ENCODE measurements at regions not wholly inside any gene's neighbourhood (a gene's known extent, or its start where the extent isn't known, plus 50 kb on each side); places are given as distances from the start of the nearest gene placed in this dataset.

GRCh38 chr5:5678909-5679308 is 256.4 kb downstream of the ICE1 start:
- H3K4me1 ChIP-seq (ENCODE audit: control insufficient read depth in 3 of 3, insufficient read depth in 2 of 3, low read depth in 1 of 3, low read length in 2 of 3): no peaks in the 10 kb centered on the region
- no peaks in the 10 kb centered on the region for H3K36me3 ChIP-seq (ENCODE audit: control insufficient read depth in 3 of 3, insufficient read depth in 2 of 3, low read depth in 1 of 3, low read length in 3 of 3)
- no peak overlapping the region for H3K4me3 ChIP-seq (ENCODE audit: low read depth in 1 of 3, low read length in 3 of 3)
- FAIRE-seq (no peak), DNase-seq (no peak)
- 43 to 58% (median 57%) methylated on average over 4 of the region's 4 CpGs for WGBS, 3 donors
- peaks cover 0 to 2% of the 10 kb centered on the region in 2 donors for H3K9me3 ChIP-seq (ENCODE audit: control insufficient read depth in 2 of 2, insufficient read depth in 1 of 2, low read depth in 1 of 2, low read length in 1 of 2)
- no peaks in the 10 kb centered on the region for H3K27me3 ChIP-seq (ENCODE audit: control insufficient read depth in 3 of 3, insufficient read depth in 3 of 3, low read length in 3 of 3)
- no peak overlapping the region for H3K27ac ChIP-seq (ENCODE audit: low read depth in 1 of 3, low read length in 2 of 3)

GRCh38 chr5:5677738-5678137 is 255.3 kb downstream of the ICE1 start:
- 84 to 94% (median 91%) methylated on average over 2 of the region's 2 CpGs for WGBS, 3 donors
- Histone ChIP-seq H3K4me3 (ENCODE audit: low read depth in 1 of 3, low read length in 3 of 3) (no peak overlapping the region), H3K36me3 (ENCODE audit: control insufficient read depth in 3 of 3, insufficient read depth in 2 of 3, low read depth in 1 of 3, low read length in 3 of 3) (no peaks in the 10 kb centered on the region), H3K9me3 (ENCODE audit: control insufficient read depth in 2 of 2, insufficient read depth in 1 of 2, low read depth in 1 of 2, low read length in 1 of 2) (peaks cover 0 to 2% of the 10 kb centered on the region in 2 donors), H3K27ac (ENCODE audit: low read depth in 1 of 3, low read length in 2 of 3) (no peak overlapping the region), H3K27me3 (ENCODE audit: control insufficient read depth in 3 of 3, insufficient read depth in 3 of 3, low read length in 3 of 3) (no peaks in the 10 kb centered on the region), H3K4me1 (ENCODE audit: control insufficient read depth in 3 of 3, insufficient read depth in 2 of 3, low read depth in 1 of 3, low read length in 2 of 3) (no peaks in the 10 kb centered on the region)
- no peak for FAIRE-seq
- no peak for DNase-seq

- no peaks in the 10 kb centered on the region for H3K9me3 ChIP-seq (ENCODE audit: control insufficient read depth in 2 of 2, insufficient read depth in 1 of 2, low read depth in 1 of 2, low read length in 1 of 2)
- no peaks in the 10 kb centered on the region for H3K27me3 ChIP-seq (ENCODE audit: control insufficient read depth in 3 of 3, insufficient read depth in 3 of 3, low read length in 3 of 3)
- WGBS, 3 donors: 69 to 79% (median 77%) methylated on average over 3 of the region's 3 CpGs
- H3K4me3 ChIP-seq (ENCODE audit: low read depth in 1 of 3, low read length in 3 of 3): no peak overlapping the region
- H3K4me1 ChIP-seq (ENCODE audit: control insufficient read depth in 3 of 3, insufficient read depth in 2 of 3, low read depth in 1 of 3, low read length in 2 of 3): no peaks in the 10 kb centered on the region
- DNase-seq: no peak
- no peak overlapping the region for H3K27ac ChIP-seq (ENCODE audit: low read depth in 1 of 3, low read length in 2 of 3)
- no peaks in the 10 kb centered on the region for H3K36me3 ChIP-seq (ENCODE audit: control insufficient read depth in 3 of 3, insufficient read depth in 2 of 3, low read depth in 1 of 3, low read length in 3 of 3)
- no peak for FAIRE-seq
Measured at GRCh38 chr5:5676218-5676617, 253.7 kb downstream of the ICE1 start.

DNA sequence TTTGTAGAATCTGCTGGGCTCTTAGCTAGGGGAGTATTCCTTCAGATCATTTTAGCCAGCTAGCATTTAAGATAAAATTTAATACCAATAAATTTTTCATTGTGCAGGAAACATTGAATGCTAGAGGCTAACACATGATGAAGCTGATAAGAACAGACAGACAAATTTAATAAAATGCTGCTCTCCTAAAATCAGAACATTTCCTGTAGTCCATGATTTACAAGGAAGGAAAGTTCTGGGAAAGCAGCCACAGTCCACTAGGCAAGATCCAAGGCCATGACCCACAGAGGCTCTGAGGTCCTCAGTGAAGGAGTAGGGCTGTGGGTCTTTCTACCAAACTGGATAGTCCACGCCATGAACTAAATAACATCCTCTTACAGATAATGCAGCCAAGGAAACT is 253.0 kb downstream of the ICE1 start:
- no peaks in the 10 kb centered on the region for H3K9me3 ChIP-seq (ENCODE audit: control insufficient read depth in 2 of 2, insufficient read depth in 1 of 2, low read depth in 1 of 2, low read length in 1 of 2)
- FAIRE-seq: no peak

GRCh38 chr5:5671823-5672222 is 249.3 kb downstream of the ICE1 start:
- FAIRE-seq: no peak
- WGBS, 3 donors: 21 to 41% (median 31%) methylated on average over 1 of the region's 1 CpG

More for the DNA sequence above, 253.0 kb downstream of the ICE1 start:
- Histone ChIP-seq H3K27me3 (ENCODE audit: control insufficient read depth in 3 of 3, insufficient read depth in 3 of 3, low read length in 3 of 3) (no peaks in the 10 kb centered on the region), H3K36me3 (ENCODE audit: control insufficient read depth in 3 of 3, insufficient read depth in 2 of 3, low read depth in 1 of 3, low read length in 3 of 3) (no peaks in the 10 kb centered on the region), H3K27ac (ENCODE audit: low read depth in 1 of 3, low read length in 2 of 3) (no peak overlapping the region), H3K4me1 (ENCODE audit: control insufficient read depth in 3 of 3, insufficient read depth in 2 of 3, low read depth in 1 of 3, low read length in 2 of 3) (no peaks in the 10 kb centered on the region), H3K4me3 (ENCODE audit: low read depth in 1 of 3, low read length in 3 of 3) (no peak overlapping the region)
- 57 to 73% (median 68%) methylated on average over 1 of the region's 1 CpG for WGBS, 3 donors
- DNase-seq: no peak

GRCh38 chr5:5667136-5667554 is 244.7 kb downstream of the ICE1 start:
- WGBS, 3 donors: 69 to 79% (median 77%) methylated on average over 3 of the region's 3 CpGs
- DNase-seq (no peak), FAIRE-seq (no peak)
- no peak overlapping the region for H3K27ac ChIP-seq (ENCODE audit: low read depth in 1 of 3, low read length in 2 of 3)
- no peaks in the 10 kb centered on the region for H3K36me3 ChIP-seq (ENCODE audit: control insufficient read depth in 3 of 3, insufficient read depth in 2 of 3, low read depth in 1 of 3, low read length in 3 of 3)
- no peaks in the 10 kb centered on the region for H3K9me3 ChIP-seq (ENCODE audit: control insufficient read depth in 2 of 2, insufficient read depth in 1 of 2, low read depth in 1 of 2, low read length in 1 of 2)
- no peaks in the 10 kb centered on the region for H3K27me3 ChIP-seq (ENCODE audit: control insufficient read depth in 3 of 3, insufficient read depth in 3 of 3, low read length in 3 of 3)
- H3K4me3 ChIP-seq (ENCODE audit: low read depth in 1 of 3, low read length in 3 of 3): no peak overlapping the region
- no peaks in the 10 kb centered on the region for H3K4me1 ChIP-seq (ENCODE audit: control insufficient read depth in 3 of 3, insufficient read depth in 2 of 3, low read depth in 1 of 3, low read length in 2 of 3)

More at GRCh38 chr5:5671823-5672222, 249.3 kb downstream of the ICE1 start:
- H3K4me3 ChIP-seq (ENCODE audit: low read depth in 1 of 3, low read length in 3 of 3): no peak overlapping the region
- no peaks in the 10 kb centered on the region for H3K36me3 ChIP-seq (ENCODE audit: control insufficient read depth in 3 of 3, insufficient read depth in 2 of 3, low read depth in 1 of 3, low read length in 3 of 3)
- H3K9me3 ChIP-seq (ENCODE audit: control insufficient read depth in 2 of 2, insufficient read depth in 1 of 2, low read depth in 1 of 2, low read length in 1 of 2): no peaks in the 10 kb centered on the region
- DNase-seq: no peak
- no peaks in the 10 kb centered on the region for H3K4me1 ChIP-seq (ENCODE audit: control insufficient read depth in 3 of 3, insufficient read depth in 2 of 3, low read depth in 1 of 3, low read length in 2 of 3)
- no peaks in the 10 kb centered on the region for H3K27me3 ChIP-seq (ENCODE audit: control insufficient read depth in 3 of 3, insufficient read depth in 3 of 3, low read length in 3 of 3)
- no peak overlapping the region for H3K27ac ChIP-seq (ENCODE audit: low read depth in 1 of 3, low read length in 2 of 3)

GRCh38 chr5:5666369-5666768 is 243.9 kb downstream of the ICE1 start:
- no peak for DNase-seq
- Histone ChIP-seq H3K4me3 (ENCODE audit: low read depth in 1 of 3, low read length in 3 of 3) (no peak overlapping the region), H3K36me3 (ENCODE audit: control insufficient read depth in 3 of 3, insufficient read depth in 2 of 3, low read depth in 1 of 3, low read length in 3 of 3) (no peaks in the 10 kb centered on the region), H3K4me1 (ENCODE audit: control insufficient read depth in 3 of 3, insufficient read depth in 2 of 3, low read depth in 1 of 3, low read length in 2 of 3) (no peaks in the 10 kb centered on the region), H3K27me3 (ENCODE audit: control insufficient read depth in 3 of 3, insufficient read depth in 3 of 3, low read length in 3 of 3) (no peaks in the 10 kb centered on the region), H3K27ac (ENCODE audit: low read depth in 1 of 3, low read length in 2 of 3) (no peak overlapping the region), H3K9me3 (ENCODE audit: control insufficient read depth in 2 of 2, insufficient read depth in 1 of 2, low read depth in 1 of 2, low read length in 1 of 2) (no peaks in the 10 kb centered on the region)
- no peak for FAIRE-seq
- 73 to 80% (median 79%) methylated on average over 7 of the region's 7 CpGs for WGBS, 3 donors

DNA sequence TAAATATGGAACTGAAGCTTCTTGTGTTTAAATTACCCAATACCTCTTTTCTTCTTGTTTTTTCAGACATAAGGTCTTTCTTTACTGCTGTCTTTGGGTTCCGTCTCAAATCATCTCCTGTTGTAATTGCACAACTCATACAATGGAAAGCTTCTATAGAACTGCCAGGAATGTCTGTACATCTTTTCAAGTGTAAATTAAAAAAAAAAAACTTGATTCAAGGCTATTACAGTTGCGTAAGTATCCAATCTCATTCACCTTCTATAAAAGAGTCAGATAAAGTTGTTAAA is 243.5 kb downstream of the ICE1 start:
- H3K4me1 ChIP-seq (ENCODE audit: control insufficient read depth in 3 of 3, insufficient read depth in 2 of 3, low read depth in 1 of 3, low read length in 2 of 3): no peaks in the 10 kb centered on the region
- WGBS, 3 donors: 75 to 94% (median 85%) methylated on average over 2 of the region's 2 CpGs
- H3K27ac ChIP-seq (ENCODE audit: low read depth in 1 of 3, low read length in 2 of 3): no peak overlapping the region
- H3K27me3 ChIP-seq (ENCODE audit: control insufficient read depth in 3 of 3, insufficient read depth in 3 of 3, low read length in 3 of 3): no peaks in the 10 kb centered on the region
- H3K36me3 ChIP-seq (ENCODE audit: control insufficient read depth in 3 of 3, insufficient read depth in 2 of 3, low read depth in 1 of 3, low read length in 3 of 3): no peaks in the 10 kb centered on the region
- no peak overlapping the region for H3K4me3 ChIP-seq (ENCODE audit: low read depth in 1 of 3, low read length in 3 of 3)
- H3K9me3 ChIP-seq (ENCODE audit: control insufficient read depth in 2 of 2, insufficient read depth in 1 of 2, low read depth in 1 of 2, low read length in 1 of 2): no peaks in the 10 kb centered on the region
- no peak for FAIRE-seq
- no peak for DNase-seq

DNA sequence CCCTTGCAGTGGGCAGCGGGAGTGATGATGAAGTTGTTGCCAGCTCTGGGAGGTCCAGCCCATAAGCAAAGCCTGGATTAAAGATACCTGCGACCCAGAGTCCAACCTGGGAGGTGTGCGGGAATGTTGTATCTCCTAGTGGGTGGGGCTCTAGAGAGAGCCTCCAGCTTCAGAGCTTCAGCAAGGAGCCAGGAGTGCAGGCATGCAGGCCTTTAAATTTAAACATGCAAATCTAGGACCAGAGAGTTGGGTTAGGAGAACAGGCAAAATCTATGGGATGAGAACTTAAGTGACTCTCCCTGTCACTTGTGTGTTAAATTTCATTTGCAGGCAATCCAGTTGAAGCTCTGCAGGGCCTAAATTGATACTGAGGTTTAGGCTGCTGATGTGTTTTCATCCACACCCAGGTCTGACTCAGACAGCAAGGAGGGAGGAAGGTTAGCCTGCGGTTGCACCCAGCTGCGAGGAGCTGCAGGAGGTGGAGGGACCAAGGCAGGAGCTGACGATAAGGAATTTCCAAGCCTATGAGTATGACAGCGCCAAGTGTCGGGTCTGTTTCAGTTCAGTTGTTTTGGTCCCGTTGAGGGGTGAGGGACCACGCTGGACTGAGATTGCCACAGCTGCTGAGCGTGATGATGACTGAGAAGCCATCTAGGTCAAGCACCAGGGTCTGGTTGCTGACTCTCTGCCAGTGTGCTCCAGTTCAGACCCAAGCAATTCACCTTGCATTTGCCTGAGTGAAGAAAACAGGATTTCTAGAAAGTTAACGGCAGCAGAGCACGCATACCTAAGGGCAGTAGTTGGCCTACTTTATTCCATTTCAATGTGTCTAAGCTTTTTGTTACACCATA is 243.0 kb downstream of the ICE1 start:
- Histone ChIP-seq H3K9me3 (ENCODE audit: control insufficient read depth in 2 of 2, insufficient read depth in 1 of 2, low read depth in 1 of 2, low read length in 1 of 2) (no peaks in the 10 kb centered on the region), H3K4me3 (ENCODE audit: low read depth in 1 of 3, low read length in 3 of 3) (no peak overlapping the region), H3K36me3 (ENCODE audit: control insufficient read depth in 3 of 3, insufficient read depth in 2 of 3, low read depth in 1 of 3, low read length in 3 of 3) (no peaks in the 10 kb centered on the region), H3K27me3 (ENCODE audit: control insufficient read depth in 3 of 3, insufficient read depth in 3 of 3, low read length in 3 of 3) (no peaks in the 10 kb centered on the region), H3K27ac (ENCODE audit: low read depth in 1 of 3, low read length in 2 of 3) (no peak overlapping the region), H3K4me1 (ENCODE audit: control insufficient read depth in 3 of 3, insufficient read depth in 2 of 3, low read depth in 1 of 3, low read length in 2 of 3) (no peaks in the 10 kb centered on the region)
- WGBS, 3 donors: 81 to 86% (median 83%) methylated on average over 13 of the region's 13 CpGs
- DNase-seq: no peak
- FAIRE-seq: no peak

All from small intestine (tissue), 7 donors.